ENCODE measurements at regions not wholly inside any gene's neighbourhood (a gene's known extent, or its start where the extent isn't known, plus 50 kb on each side); places are given as distances from the start of the nearest gene placed in this dataset.

DNA sequence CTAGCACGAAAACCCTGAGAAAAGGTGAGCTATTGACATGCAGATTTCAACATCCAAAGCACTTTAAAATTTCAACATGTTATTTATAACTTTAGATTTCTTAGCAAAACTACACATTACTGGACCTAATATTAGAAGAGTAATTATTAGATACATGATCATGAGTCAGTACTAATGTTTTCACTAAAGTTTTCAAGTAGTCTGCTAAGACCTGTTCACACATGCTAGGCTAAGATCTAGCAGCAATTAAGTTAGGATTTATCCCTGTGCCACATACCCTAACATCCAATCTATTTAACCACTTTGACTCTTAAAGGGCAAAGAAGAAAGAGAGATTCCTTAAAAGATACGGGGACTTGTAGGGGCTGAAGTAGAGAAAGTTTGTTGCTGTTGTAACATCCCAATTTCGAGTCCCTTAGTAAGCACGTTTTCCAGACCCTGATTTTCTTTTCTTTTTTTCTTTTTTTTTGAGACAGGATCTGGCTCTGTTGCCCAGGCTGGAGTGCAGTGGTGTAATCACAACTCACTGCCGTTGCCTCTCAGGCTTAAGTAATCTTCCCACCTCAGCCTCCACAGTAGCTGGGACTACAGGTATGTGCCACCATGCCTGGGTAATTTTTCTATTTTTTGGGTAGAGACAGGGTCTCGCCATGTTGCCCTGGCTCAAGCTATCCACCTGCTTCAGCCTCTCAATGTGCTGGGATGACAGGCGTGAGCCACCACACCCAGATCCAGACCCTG is 102.5 kb upstream of the ATF7IP start:
- no peak for ATAC-seq (ENCODE audit: low read depth in 2 of 2)
- H3K27ac Mint-ChIP-seq, result peak overlapping the region in 4 of 6 donors; percentile 42 to 88 (median 67)
- H3K36me3 Mint-ChIP-seq, result peaks cover 0 to 9% of the 10 kb centered on the region in 2 donors
- H3K4me1 Mint-ChIP-seq, result peaks cover 13 to 43% (median 32%) of the 10 kb centered on the region in 3 donors
- H3K9me3 Mint-ChIP-seq, result peaks cover 0 to 35% (median 10%) of the 10 kb centered on the region in 7 donors
- DNase-seq, result no peak
- H3K4me3 Mint-ChIP-seq, result no peak overlapping the region
- no peaks in the 10 kb centered on the region for H3K27me3 Mint-ChIP-seq

DNA sequence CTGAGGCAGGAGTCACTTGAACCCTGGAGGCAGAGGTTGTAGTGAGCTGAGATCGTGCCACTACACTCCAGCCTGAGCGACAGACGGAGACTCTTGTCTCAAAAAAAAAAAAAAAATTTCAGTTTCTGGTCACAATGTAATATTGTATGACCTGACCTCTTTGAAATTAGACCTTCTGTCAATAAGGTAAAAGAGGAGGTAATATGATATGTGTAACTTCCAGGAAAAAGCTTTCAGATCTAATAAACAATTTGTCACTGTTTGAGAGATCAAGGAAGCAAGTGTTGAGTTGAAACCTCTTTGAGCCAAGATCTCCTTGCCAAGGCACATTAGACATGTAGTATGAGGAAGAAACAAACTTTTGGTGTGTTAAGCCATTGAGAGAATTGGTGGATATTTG is 101.7 kb upstream of the ATF7IP start:
- Mint-ChIP-seq H3K9me3 (peaks cover 0 to 27% (median 8%) of the 10 kb centered on the region in 7 donors), H3K27me3 (no peaks in the 10 kb centered on the region), H3K36me3 (peaks cover 0 to 9% of the 10 kb centered on the region in 2 donors), H3K4me1 (peaks cover 5 to 42% (median 32%) of the 10 kb centered on the region in 3 donors), H3K27ac (peak overlapping the region in 4 of 6 donors; percentile 15 to 84 (median 67)), H3K4me3 (no peak overlapping the region)
- ATAC-seq (ENCODE audit: low read depth in 2 of 2), result no peak
- DNase-seq, result no peak

DNA sequence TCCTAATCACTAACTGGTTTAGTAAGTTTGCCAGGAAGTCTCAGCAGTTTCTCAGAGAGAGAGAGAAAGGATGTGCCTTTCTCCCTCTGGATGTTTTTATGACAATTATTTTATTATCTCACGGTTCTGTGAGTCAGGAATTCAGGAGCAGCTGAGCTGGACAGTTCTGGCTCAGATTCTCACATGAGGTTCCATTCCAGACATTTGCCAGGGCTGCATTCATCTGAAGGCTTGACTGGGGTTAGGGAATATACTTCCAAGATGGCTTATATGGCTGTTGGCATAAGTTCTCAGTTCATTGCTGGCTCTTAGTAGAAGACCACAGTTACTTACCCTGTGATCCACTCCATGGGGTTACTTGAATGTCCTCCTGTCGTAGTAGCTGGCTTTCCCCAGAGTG is 101.2 kb upstream of the ATF7IP start:
- Mint-ChIP-seq H3K9me3 (peaks cover 0 to 27% (median 5%) of the 10 kb centered on the region in 7 donors), H3K27ac (peak overlapping the region in 4 of 6 donors; percentile 21 to 84 (median 63)), H3K4me1 (peaks cover 6 to 43% (median 30%) of the 10 kb centered on the region in 3 donors), H3K36me3 (peaks cover 2 to 9% of the 10 kb centered on the region in 2 donors), H3K4me3 (no peak overlapping the region), H3K27me3 (no peaks in the 10 kb centered on the region)
- ATAC-seq (ENCODE audit: low read depth in 2 of 2) (no peak), DNase-seq (no peak)

DNA sequence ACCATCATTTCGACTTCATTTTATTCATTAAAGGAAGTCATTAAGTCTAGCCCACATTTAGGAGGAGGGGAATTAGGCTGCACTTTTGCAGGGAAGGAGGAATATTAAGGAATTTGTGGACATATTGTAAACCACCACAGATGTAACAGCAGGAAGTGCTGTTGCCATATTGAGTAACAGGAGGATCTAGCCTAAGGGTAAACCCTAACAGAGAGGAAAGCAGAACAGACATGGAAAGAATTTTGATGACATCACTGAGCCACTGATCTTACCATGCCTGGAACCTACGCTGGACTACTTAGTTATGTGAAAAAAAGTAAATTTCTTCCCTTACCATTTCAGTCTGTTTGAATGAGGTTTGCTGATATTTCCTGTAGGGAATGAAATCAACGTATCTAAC is 100.7 kb upstream of the ATF7IP start:
- H3K4me1 Mint-ChIP-seq, result peaks cover 9 to 41% (median 32%) of the 10 kb centered on the region in 3 donors
- no peak overlapping the region for H3K4me3 Mint-ChIP-seq
- peaks cover 7 to 9% of the 10 kb centered on the region in 2 donors for H3K36me3 Mint-ChIP-seq
- ATAC-seq (ENCODE audit: low read depth in 2 of 2) (no peak), DNase-seq (no peak)
- H3K27me3 Mint-ChIP-seq, result no peaks in the 10 kb centered on the region
- H3K9me3 Mint-ChIP-seq, result peaks cover 0 to 29% (median 7%) of the 10 kb centered on the region in 7 donors
- peak overlapping the region in 3 of 6 donors; percentile 21 to 65 (median 61) for H3K27ac Mint-ChIP-seq

DNA sequence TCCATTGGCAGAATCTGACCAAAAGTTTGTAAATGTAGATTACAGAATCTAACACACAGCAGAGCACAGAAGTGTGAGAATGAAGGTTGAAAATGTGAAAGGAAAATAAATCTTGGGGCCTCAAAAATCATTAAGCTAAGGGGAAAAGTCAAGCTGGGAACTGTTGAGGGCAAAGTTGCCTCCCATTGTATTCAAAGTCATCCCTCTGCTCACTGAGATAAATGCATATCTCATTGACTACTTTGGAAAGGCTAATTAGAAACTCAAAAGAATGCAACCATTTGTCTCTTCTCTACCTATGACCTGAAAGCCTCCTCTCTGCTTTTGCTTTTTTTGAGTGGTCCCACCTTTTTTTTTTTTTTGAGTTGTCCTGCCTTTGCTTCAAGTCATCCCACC is 97.4 kb upstream of the ATF7IP start:
- H3K4me1 Mint-ChIP-seq, result peaks cover 13 to 24% (median 21%) of the 10 kb centered on the region in 3 donors

DNA sequence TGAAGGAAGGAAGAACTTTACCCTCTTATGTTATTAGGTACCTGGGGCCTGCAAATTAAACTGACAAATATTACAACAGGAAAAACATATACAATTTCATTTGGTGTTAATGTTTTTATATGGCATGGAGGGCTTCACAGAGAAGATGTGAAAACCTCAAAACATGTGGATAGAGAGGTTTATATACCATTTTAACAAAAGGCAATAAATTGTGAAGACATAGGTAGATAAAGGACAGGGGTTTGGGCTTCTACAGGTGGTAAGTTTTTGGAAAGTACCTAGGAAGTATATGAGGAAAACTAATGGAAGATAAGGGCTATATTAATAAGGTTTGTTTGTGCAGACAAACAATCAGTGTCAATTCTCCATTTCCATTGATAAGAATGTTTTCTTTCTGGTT is 95.1 kb upstream of the ATF7IP start:
- Mint-ChIP-seq H3K4me3 (no peak overlapping the region), H3K27ac (peak overlapping the region in 1 of 6 donors; percentile 15), H3K4me1 (peaks cover 24 to 39% (median 33%) of the 10 kb centered on the region in 3 donors), H3K36me3 (peaks cover 6 to 18% of the 10 kb centered on the region in 2 donors), H3K9me3 (peaks cover 7 to 49% (median 31%) of the 10 kb centered on the region in 7 donors), H3K27me3 (no peaks in the 10 kb centered on the region)
- DNase-seq (no peak), ATAC-seq (ENCODE audit: low read depth in 2 of 2) (no peak)

More for the DNA sequence above, 97.4 kb upstream of the ATF7IP start:
- peak overlapping the region in 4 of 6 donors; percentile 1 to 79 (median 56) for H3K27ac Mint-ChIP-seq
- ATAC-seq (ENCODE audit: low read depth in 2 of 2), result no peak
- no peaks in the 10 kb centered on the region for H3K27me3 Mint-ChIP-seq
- DNase-seq, result no peak
- H3K36me3 Mint-ChIP-seq, result peaks cover 11 to 18% of the 10 kb centered on the region in 2 donors
- no peak overlapping the region for H3K4me3 Mint-ChIP-seq
- H3K9me3 Mint-ChIP-seq, result peaks cover 7 to 48% (median 18%) of the 10 kb centered on the region in 7 donors

DNA sequence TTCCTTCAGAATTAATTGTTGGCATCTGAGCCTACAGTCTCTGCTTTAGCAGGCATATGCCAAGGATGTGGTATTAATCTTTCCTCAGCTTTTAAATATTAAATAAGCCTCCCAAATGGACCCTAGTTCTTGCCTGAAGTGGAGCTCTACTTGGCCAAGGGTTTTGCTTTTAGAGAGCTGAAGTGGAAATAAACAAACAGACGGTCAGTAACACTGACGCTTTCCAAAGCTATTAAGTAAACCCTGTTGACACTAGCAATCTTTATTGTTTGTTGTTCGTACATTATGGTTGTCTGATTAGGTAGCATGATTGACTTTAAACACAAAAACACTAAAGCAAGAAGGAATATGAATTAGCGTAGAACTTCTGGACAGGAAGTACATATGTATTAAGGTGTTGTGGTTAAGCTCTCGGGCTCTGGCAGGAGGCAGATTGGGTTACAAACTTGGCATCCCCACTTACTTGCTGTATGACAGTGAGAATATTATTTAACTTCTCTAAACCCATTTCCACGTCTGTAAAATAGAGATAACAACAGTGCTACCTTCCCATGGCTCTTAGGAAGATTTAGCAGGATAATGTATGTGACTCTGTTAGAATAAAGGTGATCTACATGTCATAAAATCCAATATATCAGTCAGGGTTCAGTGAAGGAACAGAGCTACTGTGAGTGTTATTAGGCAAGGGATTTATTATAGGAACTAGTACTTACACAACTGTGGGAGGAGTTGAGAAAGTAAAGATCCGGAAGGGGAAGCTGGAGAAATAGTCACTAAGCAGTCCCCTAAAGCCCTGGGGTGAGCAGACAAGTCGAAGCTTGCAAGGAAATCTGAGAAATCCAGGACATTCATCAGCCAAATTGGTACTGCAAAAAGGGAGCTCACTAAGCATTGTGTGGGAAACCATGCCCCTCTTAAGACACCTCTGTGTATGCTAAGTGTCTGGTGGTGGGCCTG is 92.2 kb upstream of the ATF7IP start:
- DNase-seq, result no peak
- Mint-ChIP-seq H3K27ac (peak overlapping the region; percentile 58 to 86 (median 74)), H3K4me3 (peak overlapping the region in 6 of 8 donors; percentile 14 to 74 (median 56)), H3K27me3 (no peaks in the 10 kb centered on the region), H3K36me3 (peaks cover 11 to 18% of the 10 kb centered on the region in 2 donors), H3K4me1 (peaks cover 38 to 62% (median 48%) of the 10 kb centered on the region in 3 donors), H3K9me3 (peaks cover 7 to 64% (median 37%) of the 10 kb centered on the region in 7 donors)
- ATAC-seq (ENCODE audit: low read depth in 2 of 2), result peak; percentile 63 to 77

DNA sequence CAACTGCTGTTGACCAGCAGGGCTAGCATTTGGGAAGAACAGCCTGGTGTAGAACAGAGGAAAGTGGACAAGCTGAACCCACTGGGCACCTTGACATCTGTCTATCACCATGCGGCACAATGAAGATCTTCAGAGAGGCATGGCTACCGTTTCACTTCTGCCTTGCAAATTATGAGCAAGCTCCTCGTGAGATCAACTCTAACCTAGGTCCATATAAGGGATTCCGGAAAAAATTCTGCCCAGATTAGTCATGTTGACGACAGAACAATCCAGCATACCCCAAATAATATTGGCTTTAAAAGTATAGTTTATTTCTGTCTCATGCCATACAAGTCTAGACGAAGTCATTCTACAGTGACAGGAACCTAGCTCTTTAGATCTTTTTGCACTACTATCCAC is 91.6 kb upstream of the ATF7IP start:
- peaks cover 11 to 18% of the 10 kb centered on the region in 2 donors for H3K36me3 Mint-ChIP-seq
- no peaks in the 10 kb centered on the region for H3K27me3 Mint-ChIP-seq
- peak overlapping the region in 4 of 6 donors; percentile 66 to 86 (median 84) for H3K27ac Mint-ChIP-seq
- peaks cover 43 to 62% (median 49%) of the 10 kb centered on the region in 3 donors for H3K4me1 Mint-ChIP-seq
- DNase-seq (no peak), ATAC-seq (ENCODE audit: low read depth in 2 of 2) (peak in 1 of 2 donors; percentile 38)
- peak overlapping the region in 5 of 8 donors; percentile 15 to 74 (median 59) for H3K4me3 Mint-ChIP-seq
- H3K9me3 Mint-ChIP-seq, result peaks cover 7 to 71% (median 36%) of the 10 kb centered on the region in 7 donors

DNA sequence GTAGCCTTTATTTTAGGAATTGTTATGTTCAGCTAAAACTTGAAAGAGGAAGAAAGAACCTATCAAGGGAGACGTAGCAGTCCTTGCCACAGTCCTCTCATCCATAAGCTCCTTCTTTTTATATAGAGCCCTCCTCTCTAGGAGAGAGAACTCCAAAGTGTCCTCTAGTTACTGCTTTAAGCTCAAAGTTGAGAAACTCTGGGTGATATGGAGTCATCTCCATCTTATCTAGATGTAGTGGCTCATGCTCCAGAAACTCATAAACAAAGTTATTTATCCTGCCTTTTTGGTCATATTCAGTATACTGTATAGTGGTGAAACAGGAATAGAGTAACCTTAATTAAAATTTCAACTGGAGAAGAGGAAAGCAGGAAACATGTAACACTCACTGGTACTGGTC is 90.4 kb upstream of the ATF7IP start:
- Mint-ChIP-seq H3K4me3 (peak overlapping the region in 2 of 8 donors; percentile 8 to 77), H3K27me3 (no peaks in the 10 kb centered on the region), H3K27ac (peak overlapping the region in 1 of 6 donors; percentile 33)

DNA sequence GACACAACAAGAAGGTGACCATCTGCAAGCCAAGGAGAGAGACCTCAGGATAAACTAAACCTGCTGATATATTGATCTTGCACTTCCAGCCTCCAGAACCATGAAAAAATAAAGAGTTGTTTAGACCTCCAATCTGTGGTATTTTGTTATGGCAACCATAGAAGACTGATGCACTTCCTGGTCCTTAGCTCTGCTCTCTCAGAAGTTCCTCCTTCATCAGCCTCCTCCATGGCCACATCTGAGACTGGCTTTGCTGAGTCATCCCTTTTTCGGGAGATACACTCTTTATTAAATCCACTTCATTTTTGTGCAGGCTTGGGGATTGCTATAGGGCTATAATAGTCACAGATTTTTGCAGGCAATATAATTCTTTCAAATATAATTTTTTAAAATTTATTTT is 89.6 kb upstream of the ATF7IP start:
- Mint-ChIP-seq H3K36me3 (peaks cover 13 to 15% of the 10 kb centered on the region in 2 donors), H3K4me3 (peak overlapping the region in 3 of 8 donors; percentile 35 to 66 (median 42))

More for the DNA sequence above, 90.4 kb upstream of the ATF7IP start:
- H3K9me3 Mint-ChIP-seq, result peaks cover 5 to 68% (median 32%) of the 10 kb centered on the region in 7 donors
- DNase-seq (no peak), ATAC-seq (ENCODE audit: low read depth in 2 of 2) (no peak)
- peaks cover 38 to 63% (median 43%) of the 10 kb centered on the region in 3 donors for H3K4me1 Mint-ChIP-seq
- H3K36me3 Mint-ChIP-seq, result peaks cover 13 to 16% of the 10 kb centered on the region in 2 donors

DNA sequence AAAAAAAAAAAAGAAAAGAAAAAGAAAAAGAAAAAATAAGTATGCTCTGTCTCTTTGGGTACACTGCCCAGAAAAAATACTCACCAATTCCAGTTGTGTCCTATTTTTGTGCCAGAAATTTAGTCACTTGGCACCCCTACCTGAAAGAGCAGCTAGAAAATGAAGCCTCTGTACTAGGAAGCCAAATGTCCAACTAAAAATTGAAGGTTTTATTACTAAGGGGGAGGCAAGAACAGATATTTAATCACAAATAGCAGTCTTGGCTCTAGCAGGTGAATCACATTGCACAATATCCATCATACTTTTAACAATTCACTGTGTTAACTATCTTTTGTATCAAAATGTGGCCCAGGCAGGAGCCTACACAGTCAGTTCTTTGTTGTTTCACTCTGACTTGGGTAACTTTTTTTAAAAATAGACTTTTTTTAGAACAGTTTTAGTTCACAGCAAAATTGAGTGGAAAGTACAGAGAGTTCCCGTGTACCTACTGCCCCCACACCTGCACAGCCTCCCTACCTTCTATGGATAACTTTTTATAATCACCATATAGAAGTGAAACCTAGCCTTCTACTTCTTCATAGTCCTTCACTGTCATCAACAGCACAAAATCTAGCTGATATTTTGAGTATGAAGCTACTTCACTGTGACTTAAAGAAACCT is 87.1 kb upstream of the ATF7IP start:
- peak; percentile 44 for DNase-seq
- ATAC-seq (ENCODE audit: low read depth in 2 of 2), result peak; percentile 73 to 78
- H3K27ac Mint-ChIP-seq, result peak overlapping the region; percentile 62 to 91 (median 90)
- peaks cover 16% of the 10 kb centered on the region in 2 donors for H3K36me3 Mint-ChIP-seq
- H3K27me3 Mint-ChIP-seq, result no peaks in the 10 kb centered on the region
- H3K9me3 Mint-ChIP-seq, result peaks cover 0 to 53% (median 29%) of the 10 kb centered on the region in 7 donors
- H3K4me1 Mint-ChIP-seq, result peaks cover 43 to 79% (median 58%) of the 10 kb centered on the region in 3 donors
- H3K4me3 Mint-ChIP-seq, result peak overlapping the region in 7 of 8 donors; percentile 30 to 64 (median 60)

More for the DNA sequence above, 89.6 kb upstream of the ATF7IP start:
- ATAC-seq (ENCODE audit: low read depth in 2 of 2), result no peak
- no peak for DNase-seq
- Mint-ChIP-seq H3K27ac (peak overlapping the region in 2 of 6 donors; percentile 5 to 49), H3K27me3 (no peaks in the 10 kb centered on the region), H3K9me3 (peaks cover 0 to 66% (median 30%) of the 10 kb centered on the region in 7 donors), H3K4me1 (peaks cover 40 to 69% (median 49%) of the 10 kb centered on the region in 3 donors)

DNA sequence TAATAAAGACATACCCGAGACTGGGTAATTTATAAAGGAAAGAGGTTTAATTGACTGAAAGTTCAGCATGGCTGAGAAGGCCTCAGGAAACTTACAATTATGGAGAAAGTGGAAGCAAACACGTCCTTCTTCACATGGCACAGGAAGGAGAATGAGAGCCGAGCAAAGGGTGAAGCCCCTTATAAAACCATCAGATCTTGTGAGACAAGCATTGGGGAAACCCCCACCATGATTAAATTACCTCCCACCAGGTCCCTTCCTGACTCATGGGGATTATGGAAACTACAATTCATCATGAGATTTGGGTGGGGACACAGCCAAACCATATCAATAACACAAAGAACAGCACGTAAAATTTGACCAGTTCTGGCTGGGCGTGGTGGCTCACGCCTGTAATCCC is 85.6 kb upstream of the ATF7IP start:
- ATAC-seq (ENCODE audit: low read depth in 2 of 2) (no peak), DNase-seq (no peak)
- H3K27ac Mint-ChIP-seq, result peak overlapping the region in 5 of 6 donors; percentile 28 to 96 (median 85)
- peaks cover 0 to 56% (median 23%) of the 10 kb centered on the region in 7 donors for H3K9me3 Mint-ChIP-seq
- no peaks in the 10 kb centered on the region for H3K27me3 Mint-ChIP-seq
- H3K36me3 Mint-ChIP-seq, result peaks cover 16% of the 10 kb centered on the region in 2 donors
- peak overlapping the region in 4 of 8 donors; percentile 4 to 56 (median 50) for H3K4me3 Mint-ChIP-seq
- H3K4me1 Mint-ChIP-seq, result peaks cover 47 to 81% (median 64%) of the 10 kb centered on the region in 3 donors
